ENCODE measurements at regions not wholly inside any gene's neighbourhood (a gene's known extent, or its start where the extent isn't known, plus 50 kb on each side); places are given as distances from the start of the nearest gene placed in this dataset.

DNA sequence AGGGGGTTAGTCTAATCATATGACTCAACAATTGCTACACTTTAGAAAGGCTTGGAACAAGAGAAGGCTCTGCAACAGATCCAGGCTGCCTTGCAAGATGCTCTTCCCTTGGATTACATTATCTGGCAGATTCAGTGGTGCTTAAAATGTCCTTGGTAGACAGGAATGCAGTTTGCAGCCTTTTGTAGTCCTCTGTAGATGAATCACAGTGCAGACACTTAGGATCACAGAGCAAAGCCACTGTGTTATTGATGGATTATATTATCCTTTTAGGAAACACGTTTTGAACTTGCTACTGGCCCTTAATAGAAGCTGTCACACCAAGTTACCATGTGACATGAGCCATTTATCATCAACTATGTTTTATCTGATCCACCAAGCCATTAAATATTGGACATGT lies 152.2 kb downstream of the CBLN2 start (continued):
- TF ChIP-seq, protein P1, sequence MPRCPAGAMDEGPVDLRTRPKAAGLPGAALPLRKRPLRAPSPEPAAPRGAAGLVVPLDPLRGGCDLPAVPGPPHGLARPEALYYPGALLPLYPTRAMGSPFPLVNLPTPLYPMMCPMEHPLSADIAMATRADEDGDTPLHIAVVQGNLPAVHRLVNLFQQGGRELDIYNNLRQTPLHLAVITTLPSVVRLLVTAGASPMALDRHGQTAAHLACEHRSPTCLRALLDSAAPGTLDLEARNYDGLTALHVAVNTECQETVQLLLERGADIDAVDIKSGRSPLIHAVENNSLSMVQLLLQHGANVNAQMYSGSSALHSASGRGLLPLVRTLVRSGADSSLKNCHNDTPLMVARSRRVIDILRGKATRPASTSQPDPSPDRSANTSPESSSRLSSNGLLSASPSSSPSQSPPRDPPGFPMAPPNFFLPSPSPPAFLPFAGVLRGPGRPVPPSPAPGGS (IDR thresholded peaks at IDR 0.05) = no peak

DNA sequence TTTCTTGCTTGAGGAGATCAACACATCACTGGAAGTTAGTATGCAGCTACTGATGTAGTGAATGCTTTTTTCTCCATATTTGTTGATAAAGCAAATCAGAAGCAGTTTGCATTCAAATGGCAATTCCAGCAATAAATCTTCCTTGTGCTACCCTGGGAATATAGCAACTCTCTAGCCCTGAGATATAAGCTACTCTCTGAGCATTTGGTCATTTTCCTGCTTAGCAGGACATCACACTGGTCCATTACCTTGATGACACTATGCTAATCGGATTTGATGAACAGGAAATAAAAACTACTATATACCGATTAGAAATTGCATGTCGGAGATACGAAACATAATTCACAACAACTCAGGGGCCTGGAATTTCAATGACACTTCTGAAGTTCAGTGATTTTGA lies 152.7 kb downstream of the CBLN2 start:
- ATAC-seq = no peak
- ChIA-PET CTCF (no interaction called here), POLR2A (no interaction called here)
- 26% methylated on average over 4 of the region's 4 CpGs for WGBS (ENCODE audit: missing lambda C conversion rate)
- H3K9me3 ChIP-seq = no peaks in the 10 kb centered on the region
- H3K4me3 ChIP-seq = no peak overlapping the region
- no peaks in the 10 kb centered on the region for H3K4me1 ChIP-seq
- FAIRE-seq = no peak
- no peak overlapping the region for H3K27ac ChIP-seq
- H3K4me2 ChIP-seq = no peak overlapping the region
- TF ChIP-seq EHMT2 (IDR thresholded peaks at IDR 0.05; ENCODE audit: low read depth) (no peak), MYC (IDR thresholded peaks at IDR 0.05; ENCODE audit: borderline replicate concordance, low read length) (no peak), TP53 (CRISPR knock-in tag; IDR thresholded peaks at IDR 0.05) (no peak), RAD21 (conservative IDR thresholded peaks at IDR 0.05 in 1 of 2, IDR thresholded peaks at IDR 0.05 in 1 of 2) (no peak), CEBPB (IDR thresholded peaks at IDR 0.05) (no peak)
- TF ChIP-seq, protein P2, sequence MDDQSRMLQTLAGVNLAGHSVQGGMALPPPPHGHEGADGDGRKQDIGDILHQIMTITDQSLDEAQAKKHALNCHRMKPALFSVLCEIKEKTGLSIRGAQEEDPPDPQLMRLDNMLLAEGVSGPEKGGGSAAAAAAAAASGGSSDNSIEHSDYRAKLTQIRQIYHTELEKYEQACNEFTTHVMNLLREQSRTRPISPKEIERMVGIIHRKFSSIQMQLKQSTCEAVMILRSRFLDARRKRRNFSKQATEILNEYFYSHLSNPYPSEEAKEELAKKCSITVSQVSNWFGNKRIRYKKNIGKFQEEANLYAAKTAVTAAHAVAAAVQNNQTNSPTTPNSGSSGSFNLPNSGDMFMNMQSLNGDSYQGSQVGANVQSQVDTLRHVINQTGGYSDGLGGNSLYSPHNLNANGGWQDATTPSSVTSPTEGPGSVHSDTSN (IDR thresholded peaks at IDR 0.05) = no peak
- no peak for DNase-seq (ENCODE audit: low read depth in 1 of 2, low spot score in 1 of 2)

DNA sequence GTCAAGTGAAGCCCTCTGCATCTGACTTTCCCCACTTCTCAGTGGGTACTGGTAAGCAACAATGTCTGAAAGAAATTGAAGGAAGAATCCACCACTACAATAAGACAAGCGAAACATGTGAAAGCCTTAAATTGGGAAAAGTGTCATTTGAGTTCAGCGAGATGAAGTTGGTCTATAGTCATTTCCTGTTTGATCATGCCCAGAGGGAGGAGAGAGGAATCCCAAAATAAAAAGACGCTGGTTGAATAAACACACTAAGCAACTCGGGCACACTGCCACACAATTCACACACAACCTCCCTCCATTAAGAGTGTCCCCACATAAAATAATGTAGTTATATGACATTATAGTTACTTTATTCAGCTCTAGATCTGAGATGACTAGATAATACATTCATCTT lies 166.1 kb downstream of the CBLN2 start:
- ChIA-PET CTCF (no interaction called here), POLR2A (no interaction called here)
- Histone ChIP-seq H3K4me1 (no peaks in the 10 kb centered on the region), H3K4me2 (no peak overlapping the region), H3K9me3 (no peaks in the 10 kb centered on the region), H3K27ac (no peak overlapping the region), H3K4me3 (no peak overlapping the region)
- WGBS (ENCODE audit: missing lambda C conversion rate) = 18% methylated on average over 4 of the region's 4 CpGs
- no peak for FAIRE-seq
- ATAC-seq = no peak
- TF ChIP-seq, protein P3, sequence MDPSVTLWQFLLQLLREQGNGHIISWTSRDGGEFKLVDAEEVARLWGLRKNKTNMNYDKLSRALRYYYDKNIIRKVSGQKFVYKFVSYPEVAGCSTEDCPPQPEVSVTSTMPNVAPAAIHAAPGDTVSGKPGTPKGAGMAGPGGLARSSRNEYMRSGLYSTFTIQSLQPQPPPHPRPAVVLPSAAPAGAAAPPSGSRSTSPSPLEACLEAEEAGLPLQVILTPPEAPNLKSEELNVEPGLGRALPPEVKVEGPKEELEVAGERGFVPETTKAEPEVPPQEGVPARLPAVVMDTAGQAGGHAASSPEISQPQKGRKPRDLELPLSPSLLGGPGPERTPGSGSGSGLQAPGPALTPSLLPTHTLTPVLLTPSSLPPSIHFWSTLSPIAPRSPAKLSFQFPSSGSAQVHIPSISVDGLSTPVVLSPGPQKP (IDR thresholded peaks at IDR 0.05; ENCODE audit: low read depth, low read length) = no peak
- TF ChIP-seq TFCP2L1 (CRISPR knock-in tag; IDR thresholded peaks at IDR 0.05) (no peak), NPAS2 (CRISPR knock-in tag; IDR thresholded peaks at IDR 0.05; ENCODE audit: borderline replicate concordance) (no peak), TP53 (CRISPR knock-in tag; IDR thresholded peaks at IDR 0.05) (no peak), ZNF302 (CRISPR knock-in tag; IDR thresholded peaks at IDR 0.05) (no peak), JUN (IDR thresholded peaks at IDR 0.05) (no peak), FOSL2 (IDR thresholded peaks at IDR 0.05) (no peak), FOSL2 (CRISPR knock-in tag; IDR thresholded peaks at IDR 0.05) (no peak), GATA3 (IDR thresholded peaks at IDR 0.05; ENCODE audit: borderline replicate concordance) (no peak), KDM1A (IDR thresholded peaks at IDR 0.05; ENCODE audit: low read depth) (no peak), FOXS1 (CRISPR knock-in tag; IDR thresholded peaks at IDR 0.05) (no peak), HOXB13 (CRISPR knock-in tag; IDR thresholded peaks at IDR 0.05; ENCODE audit: low read depth) (no peak)
- TF ChIP-seq, protein P4, sequence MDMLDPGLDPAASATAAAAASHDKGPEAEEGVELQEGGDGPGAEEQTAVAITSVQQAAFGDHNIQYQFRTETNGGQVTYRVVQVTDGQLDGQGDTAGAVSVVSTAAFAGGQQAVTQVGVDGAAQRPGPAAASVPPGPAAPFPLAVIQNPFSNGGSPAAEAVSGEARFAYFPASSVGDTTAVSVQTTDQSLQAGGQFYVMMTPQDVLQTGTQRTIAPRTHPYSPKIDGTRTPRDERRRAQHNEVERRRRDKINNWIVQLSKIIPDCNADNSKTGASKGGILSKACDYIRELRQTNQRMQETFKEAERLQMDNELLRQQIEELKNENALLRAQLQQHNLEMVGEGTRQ (IDR thresholded peaks at IDR 0.05) = no peak
- TF ChIP-seq, protein P5, sequence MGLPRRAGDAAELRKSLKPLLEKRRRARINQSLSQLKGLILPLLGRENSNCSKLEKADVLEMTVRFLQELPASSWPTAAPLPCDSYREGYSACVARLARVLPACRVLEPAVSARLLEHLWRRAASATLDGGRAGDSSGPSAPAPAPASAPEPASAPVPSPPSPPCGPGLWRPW (IDR thresholded peaks at IDR 0.05) = no peak
- TF ChIP-seq, protein P6, sequence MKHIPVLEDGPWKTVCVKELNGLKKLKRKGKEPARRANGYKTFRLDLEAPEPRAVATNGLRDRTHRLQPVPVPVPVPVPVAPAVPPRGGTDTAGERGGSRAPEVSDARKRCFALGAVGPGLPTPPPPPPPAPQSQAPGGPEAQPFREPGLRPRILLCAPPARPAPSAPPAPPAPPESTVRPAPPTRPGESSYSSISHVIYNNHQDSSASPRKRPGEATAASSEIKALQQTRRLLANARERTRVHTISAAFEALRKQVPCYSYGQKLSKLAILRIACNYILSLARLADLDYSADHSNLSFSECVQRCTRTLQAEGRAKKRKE (CRISPR knock-in tag; IDR thresholded peaks at IDR 0.05; ENCODE audit: low read depth) = no peak
- TF ChIP-seq, protein P7, sequence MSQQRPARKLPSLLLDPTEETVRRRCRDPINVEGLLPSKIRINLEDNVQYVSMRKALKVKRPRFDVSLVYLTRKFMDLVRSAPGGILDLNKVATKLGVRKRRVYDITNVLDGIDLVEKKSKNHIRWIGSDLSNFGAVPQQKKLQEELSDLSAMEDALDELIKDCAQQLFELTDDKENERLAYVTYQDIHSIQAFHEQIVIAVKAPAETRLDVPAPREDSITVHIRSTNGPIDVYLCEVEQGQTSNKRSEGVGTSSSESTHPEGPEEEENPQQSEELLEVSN (IDR thresholded peaks at IDR 0.05; ENCODE audit: borderline replicate concordance, low read depth) = no peak
- DNase-seq (ENCODE audit: low read depth in 1 of 2, low spot score in 1 of 2) = no peak
